SK-N-SH (cell line): ENCODE measurements at regions not wholly inside any gene's neighbourhood (a gene's known extent, or its start where the extent isn't known, plus 50 kb on each side); places are given as distances from the start of the nearest gene placed in this dataset.

Source experiments
- CTCF ChIA-PET: fragments of 300-600, 350-600 bp; formaldehyde crosslinking; extraction: SDS; loops from one replicate; lab custom pipeline; 2021; lab: Yijun Ruan, JAX
- POLR2A ChIA-PET: fragments of 350-600 bp; sonication (Branson Sonifier 250); formaldehyde crosslinking; extraction: SDS; loops from one replicate; lab custom pipeline; 2020; ENCODE audit warnings: antibody characterized with exemption, inconsistent platforms; lab: Yijun Ruan, JAX
- DNase-seq: peaks from one replicate; pipeline ENCODE4 v3.0.0; 2012
- H2AFZ ChIP-seq: fragments of 200-600 bp; sonication (generic); 2 replicates; pipeline ENCODE4 v1.8.1; 2016; ENCODE audit warnings: antibody characterized with exemption, mild to moderate bottlenecking, low read depth
- H3F3A ChIP-seq: fragments of 200-600 bp; sonication (generic); replicated peaks from 2 replicates; pipeline ENCODE3; 2016; ENCODE audit warnings: antibody characterized with exemption, mild to moderate bottlenecking; ENCODE audit not compliant: insufficient read depth
- H3K27ac ChIP-seq, 2 experiments: fragments of 200-500 bp in 1 of 2; fragments of 200-600 bp in 1 of 2; sonication (Bioruptor generic) in 1 of 2; sonication (generic), shearing (Covaris generic) in 1 of 2; 2 replicates each; pipeline versions ENCODE4 v1.5.1 to v1.6.1; 2014 to 2016; ENCODE audit warnings: low read depth in 2 of 2, inconsistent platforms in 1 of 2, low read length in 1 of 2, mild to moderate bottlenecking in 1 of 2, mixed read lengths in 1 of 2
- H3K27me3 ChIP-seq: fragments of 200-600 bp; sonication (generic), shearing (Covaris generic); 2 replicates; pipeline ENCODE4 v1.6.1; 2016; ENCODE audit warnings: mixed run types; ENCODE audit not compliant: insufficient read depth
- H3K36me3 ChIP-seq, 2 experiments: fragments of 200-500 bp in 1 of 2; fragments of 200-600 bp in 1 of 2; sonication (Bioruptor generic) in 1 of 2; sonication (generic) in 1 of 2; replicated peaks in 1 of 2; 2 replicates each; pipeline versions ENCODE3 to v1.5.1; 2014 to 2016; ENCODE audit warnings: low read length in 1 of 2, mild to moderate bottlenecking in 1 of 2; ENCODE audit not compliant: insufficient read depth in 2 of 2, control insufficient read depth in 1 of 2
- H3K4me1 ChIP-seq, 2 experiments: fragments of 200-500 bp in 1 of 2; fragments of 200-600 bp in 1 of 2; sonication (Bioruptor generic) in 1 of 2; sonication (generic), shearing (Covaris generic) in 1 of 2; 2 replicates each; pipeline versions ENCODE4 v1.5.1 to v1.6.1; 2014 to 2016; ENCODE audit warnings: low read depth in 1 of 2, low read length in 1 of 2, mixed run types in 1 of 2; ENCODE audit not compliant: insufficient read depth in 2 of 2, control insufficient read depth in 1 of 2
- H3K4me2 ChIP-seq: fragments of 200-600 bp; sonication (generic), shearing (Covaris generic); 2 replicates; pipeline ENCODE4 v1.6.1; 2017; ENCODE audit warnings: mixed run types
- H3K4me3 ChIP-seq, 2 experiments: fragments of 200-500 bp in 1 of 2; fragments of 200-600 bp in 1 of 2; sonication (Bioruptor generic) in 1 of 2; sonication (generic), shearing (Covaris generic) in 1 of 2; 2 replicates each; pipeline versions ENCODE4 v1.5.1 to v1.8.1; 2014 to 2016; ENCODE audit warnings: low read depth in 2 of 2, inconsistent platforms in 1 of 2, low read length in 1 of 2, mild to moderate bottlenecking in 1 of 2, mixed read lengths in 1 of 2, moderate library complexity in 1 of 2
- H3K79me2 ChIP-seq: fragments of 200-600 bp; sonication (generic); 2 replicates; pipeline ENCODE4 v1.8.1; 2017; ENCODE audit warnings: mild to moderate bottlenecking; ENCODE audit not compliant: insufficient read depth
- H3K9ac ChIP-seq: fragments of 200-600 bp; sonication (generic); 2 replicates; pipeline ENCODE4 v1.6.1; 2017; ENCODE audit warnings: mixed run types
- H3K9me2 ChIP-seq: fragments of 200-600 bp; sonication (generic); 2 replicates; pipeline ENCODE4 v1.6.1; 2017; ENCODE audit warnings: mixed run types
- H3K9me3 ChIP-seq: fragments of 200-600 bp; sonication (generic); 2 replicates; pipeline ENCODE4 v1.6.1; 2017; ENCODE audit warnings: mixed run types, mild to moderate bottlenecking, moderate library complexity
- H4K20me1 ChIP-seq: fragments of 200-600 bp; sonication (generic); 2 replicates; pipeline ENCODE4 v1.6.1; 2017; ENCODE audit warnings: mild to moderate bottlenecking, mixed run types; ENCODE audit not compliant: insufficient read depth
- CHD2 ChIP-seq: fragments of 150-350 bp; IDR thresholded peaks from 2 replicates; pipeline ENCODE4 v1.6.1; 2018; ENCODE audit warnings: low read length; ENCODE audit not compliant: partially characterized antibody
- ELF1 ChIP-seq: IDR thresholded peaks from 2 replicates; pipeline ENCODE4 v1.4.0; 2012
- EP300 ChIP-seq, 2 experiments: IDR thresholded peaks; 2 replicates each; pipeline versions ENCODE4 v1.4.0 to v1.6.1; 2012; ENCODE audit warnings: borderline replicate concordance in 1 of 2, low read depth in 1 of 2, low read length in 1 of 2
- FOXJ3 ChIP-seq: sonication (generic); formaldehyde crosslinking; IDR thresholded peaks from 2 replicates; pipeline ENCODE4 v1.5.1; 2020; ENCODE audit warnings: mild to moderate bottlenecking, missing genetic modification reagents
- GATA2 ChIP-seq: sonication (generic); formaldehyde crosslinking; IDR thresholded peaks from 2 replicates; pipeline ENCODE4 v1.5.0; 2020; ENCODE audit warnings: mild to moderate bottlenecking, missing genetic modification reagents
- JUND ChIP-seq: IDR thresholded peaks from 2 replicates; pipeline ENCODE4 v1.4.0; 2012
- MEF2A ChIP-seq: IDR thresholded peaks from 2 replicates; pipeline ENCODE4 v1.4.0; 2012; ENCODE audit warnings: low read depth, borderline replicate concordance
- MXI1 ChIP-seq: IDR thresholded peaks from 2 replicates; pipeline ENCODE4 v1.6.1; 2012; ENCODE audit warnings: mild to moderate bottlenecking, low read depth, low read length, improper control_type of control experiment
- NRF1 ChIP-seq: IDR thresholded peaks from 2 replicates; pipeline ENCODE4 v1.6.1; 2012; ENCODE audit warnings: low read depth, mild to moderate bottlenecking, low read length
- PBX3 ChIP-seq: IDR thresholded peaks from 2 replicates; pipeline ENCODE4; 2012
- RAD21 ChIP-seq: IDR thresholded peaks from 2 replicates; pipeline ENCODE4 v1.6.1; 2012; ENCODE audit warnings: mild to moderate bottlenecking, low read length
- RXRA ChIP-seq: IDR thresholded peaks from 2 replicates; pipeline ENCODE4 v1.4.0; 2012; ENCODE audit warnings: low read depth, mild to moderate bottlenecking, borderline replicate concordance
- SMC3 ChIP-seq: IDR thresholded peaks from 2 replicates; pipeline ENCODE4 v1.6.1; 2012; ENCODE audit warnings: low read depth, low read length, improper control_type of control experiment
- TCF12 ChIP-seq: IDR thresholded peaks from 2 replicates; pipeline ENCODE4 v1.4.0; 2012
- USF2 ChIP-seq: fragments of 150-350 bp; IDR thresholded peaks from 2 replicates; pipeline ENCODE4 v1.6.1; 2017; ENCODE audit warnings: antibody characterized with exemption, low read length, low read depth, borderline replicate concordance
- WGBS: methylation state at CpG from one replicate; pipeline ENCODE4 v1.1.6; 2017; ENCODE audit warnings: low lambda C conversion rate; 5-methylcytosine and 5-hydroxymethylcytosine counted together
- TF ChIP-seq, protein P1 (sequence below): IDR thresholded peaks from 2 replicates; pipeline ENCODE4 v1.4.0; 2012; ENCODE audit warnings: low read depth, borderline replicate concordance
- TF ChIP-seq, protein P2 (sequence below): IDR thresholded peaks from 2 replicates; pipeline ENCODE4 v1.4.0; 2012; ENCODE audit warnings: low read depth

GRCh38 chr17:65434878-65435277 lies 126.6 kb downstream of the AXIN2 start (continued):
- TF ChIP-seq, protein P1, sequence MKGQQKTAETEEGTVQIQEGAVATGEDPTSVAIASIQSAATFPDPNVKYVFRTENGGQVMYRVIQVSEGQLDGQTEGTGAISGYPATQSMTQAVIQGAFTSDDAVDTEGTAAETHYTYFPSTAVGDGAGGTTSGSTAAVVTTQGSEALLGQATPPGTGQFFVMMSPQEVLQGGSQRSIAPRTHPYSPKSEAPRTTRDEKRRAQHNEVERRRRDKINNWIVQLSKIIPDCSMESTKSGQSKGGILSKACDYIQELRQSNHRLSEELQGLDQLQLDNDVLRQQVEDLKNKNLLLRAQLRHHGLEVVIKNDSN = no peak
- TF ChIP-seq SMC3 (no peak), CHD2 (no peak), TCF12 (no peak), JUND (no peak), ELF1 (no peak), MEF2A (no peak), MXI1 (no peak), FOXJ3 (no peak), RAD21 (no peak)
- TF ChIP-seq, protein P2, sequence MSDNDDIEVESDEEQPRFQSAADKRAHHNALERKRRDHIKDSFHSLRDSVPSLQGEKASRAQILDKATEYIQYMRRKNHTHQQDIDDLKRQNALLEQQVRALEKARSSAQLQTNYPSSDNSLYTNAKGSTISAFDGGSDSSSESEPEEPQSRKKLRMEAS = no peak
- TF ChIP-seq, all 33 proteins: peak for 0

- no peak overlapping the region for H3K9ac ChIP-seq
- WGBS = 66% methylated on average over 7 of the region's 7 CpGs
- no peaks in the 10 kb centered on the region for H3K27me3 ChIP-seq
- no peaks in the 10 kb centered on the region for H3K9me3 ChIP-seq
- no peaks in the 10 kb centered on the region for H3K36me3 ChIP-seq
- H3K27ac ChIP-seq = no peak overlapping the region
- H4K20me1 ChIP-seq = no peaks in the 10 kb centered on the region
- POLR2A ChIA-PET = no interaction called here
- no peaks in the 10 kb centered on the region for H3F3A ChIP-seq
- DNase-seq = no peak
- CTCF ChIA-PET = interaction anchor here (0.6 to 1.4 kb wide), 3 partner anchors 22 to 1823 kb away, joined by 3 to 5 read pairs (median 5); no protein-coding TSS in a partner anchor
- no peaks in the 10 kb centered on the region for H3K9me2 ChIP-seq
- no peak for TF ChIP-seq PBX3
- TF ChIP-seq RXRA = no peak
- TF ChIP-seq GATA2 (CRISPR knock-in tag) = no peak
- TF ChIP-seq, protein P1 = no peak
- no peak for TF ChIP-seq SMC3
- TF ChIP-seq JUND = no peak
- TF ChIP-seq TCF12 = no peak
- TF ChIP-seq FOXJ3 = no peak
- TF ChIP-seq MXI1 = no peak
- TF ChIP-seq EP300 (IDR thresholded peaks at IDR 0.05; ENCODE audit: borderline replicate concordance in 1 of 2, low read depth in 1 of 2, low read length in 1 of 2) = no peak
- TF ChIP-seq USF2 = no peak
- no peak for TF ChIP-seq ELF1
- TF ChIP-seq CHD2 = no peak
- no peak for TF ChIP-seq NRF1
- no peak overlapping the region for H2AFZ ChIP-seq
- H3K79me2 ChIP-seq = no peaks in the 10 kb centered on the region
- no peak overlapping the region for H3K4me3 ChIP-seq
- H3K4me2 ChIP-seq = no peak overlapping the region
- peaks cover 0 to 6% of the 10 kb centered on the region in 2 experiments; a peak in 1 of 4 replicates for H3K4me1 ChIP-seq
These were observed 127.2 kb downstream of the AXIN2 start for GRCh38 chr17:65434251-65434650.
